ENCODE measurements at regions not wholly inside any gene's neighbourhood (a gene's known extent, or its start where the extent isn't known, plus 50 kb on each side); places are given as distances from the start of the nearest gene placed in this dataset.

- no peak for FAIRE-seq
Measured at GRCh38 chr6:2534406-2535042, 216.2 kb downstream of the MYLK4 start.

GRCh38 chr6:2531426-2532215, 219.1 kb downstream of the MYLK4 start:
- FAIRE-seq: no peak

GRCh38 chr6:2529211-2529719, 221.5 kb downstream of the MYLK4 start:
- FAIRE-seq: no peak

- no peak for FAIRE-seq
Measured at GRCh38 chr6:2528156-2528555, 222.6 kb downstream of the MYLK4 start.

- FAIRE-seq: no peak
Measured at GRCh38 chr6:2526766-2527165, 224.0 kb downstream of the MYLK4 start.

- FAIRE-seq: no peak
Measured at GRCh38 chr6:2524090-2524489, 226.6 kb downstream of the MYLK4 start.

GRCh38 chr6:2523061-2523460, 227.7 kb downstream of the MYLK4 start:
- FAIRE-seq: no peak

GRCh38 chr6:2522521-2522920, 228.2 kb downstream of the MYLK4 start:
- FAIRE-seq: no peak

- no peak for FAIRE-seq
Measured at GRCh38 chr6:2517855-2518473, 232.8 kb downstream of the MYLK4 start.

- FAIRE-seq: no peak
Measured at GRCh38 chr6:2517401-2517800, 233.3 kb downstream of the MYLK4 start.

- FAIRE-seq: no peak
Measured at GRCh38 chr6:2516059-2516458, 234.7 kb downstream of the MYLK4 start.

GRCh38 chr6:2514965-2515543, 235.7 kb downstream of the MYLK4 start:
- no peak for FAIRE-seq

GRCh38 chr6:2512802-2513201, 237.9 kb downstream of the MYLK4 start:
- no peak for FAIRE-seq

GRCh38 chr6:2510316-2510715, 240.4 kb downstream of the MYLK4 start:
- no peak for FAIRE-seq

GRCh38 chr6:2509711-2510110, 241.0 kb downstream of the MYLK4 start:
- no peak for FAIRE-seq

GRCh38 chr6:2508071-2508470, 242.7 kb downstream of the MYLK4 start:
- FAIRE-seq: no peak

GRCh38 chr6:2507521-2508037, 243.1 kb downstream of the MYLK4 start:
- FAIRE-seq: no peak

- FAIRE-seq: no peak
Measured at GRCh38 chr6:2507016-2507415, 243.7 kb downstream of the MYLK4 start.

GRCh38 chr6:2505624-2506023, 245.1 kb downstream of the MYLK4 start:
- no peak for FAIRE-seq

- FAIRE-seq: no peak
Measured at GRCh38 chr6:2504495-2505064, 246.1 kb downstream of the MYLK4 start.

GRCh38 chr6:2503816-2504494, 246.8 kb downstream of the MYLK4 start:
- no peak for FAIRE-seq

- no peak for FAIRE-seq
Measured at GRCh38 chr6:2502998-2503674, 247.6 kb downstream of the MYLK4 start.
